Gastroesophageal sphincter (tissue), 3 donors: ENCODE measurements at regions not wholly inside any gene's neighbourhood (a gene's known extent, or its start where the extent isn't known, plus 50 kb on each side); places are given as distances from the start of the nearest gene placed in this dataset.

Experiments used
- CTCF ChIP-seq, 4 experiments: fragments of 200-600 bp in 2 of 4; fragments of 450-650 bp in 2 of 4; sonication (generic) in 1 of 4; IDR thresholded peaks; one replicate each; pipeline ENCODE4 v1.5.1; 2017 to 2019; ENCODE audit warnings: antibody characterized with exemption in 4 of 4, mild to moderate bottlenecking in 2 of 4, moderate library complexity in 2 of 4
- POLR2AphosphoS5 ChIP-seq: sonication (generic); formaldehyde crosslinking; IDR thresholded peaks from one replicate; pipeline ENCODE4 v1.6.1; 2017; ENCODE audit warnings: antibody characterized with exemption

GRCh38 chr19:23560051-23560450 lies 127.0 kb downstream of the ZNF675 start:
- no peak for TF ChIP-seq POLR2AphosphoS5
- TF ChIP-seq CTCF (IDR thresholded peaks at IDR 0.05), result no peak
